NT2/D1 (cell line): ENCODE measurements at regions not wholly inside any gene's neighbourhood (a gene's known extent, or its start where the extent isn't known, plus 50 kb on each side); places are given as distances from the start of the nearest gene placed in this dataset.

ENCODE experiments used
- DNase-seq: peaks from one replicate; pipeline ENCODE4 v3.0.0-alpha.2; 2011; ENCODE audit warnings: low read depth, low spot score
- H3K27me3 ChIP-seq: 2 replicates; pipeline ENCODE4 v1.6.0; 2011; ENCODE audit warnings: mild to moderate bottlenecking; ENCODE audit not compliant: insufficient read length, insufficient read depth
- H3K36me3 ChIP-seq: 2 replicates; pipeline ENCODE4 v1.6.1; 2011; ENCODE audit warnings: mild to moderate bottlenecking, low read length, mixed read lengths; ENCODE audit not compliant: insufficient read depth, insufficient read length
- H3K4me1 ChIP-seq: 2 replicates; pipeline ENCODE4 v1.5.1; 2011; ENCODE audit not compliant: insufficient read depth, insufficient read length
- H3K4me3 ChIP-seq: 2 replicates; pipeline ENCODE4 v1.5.1; 2011; ENCODE audit warnings: low read depth; ENCODE audit not compliant: insufficient read length
- H3K9ac ChIP-seq: 2 replicates; pipeline ENCODE4 v1.6.0; 2011; ENCODE audit warnings: low read depth; ENCODE audit not compliant: insufficient read length
- H3K9me3 ChIP-seq: 2 replicates; pipeline ENCODE4 v1.5.1; 2011; ENCODE audit warnings: mild to moderate bottlenecking, low read length; ENCODE audit not compliant: insufficient read depth
- SUZ12 ChIP-seq: IDR thresholded peaks from 2 replicates; pipeline ENCODE4 v1.6.1; 2011; ENCODE audit not compliant: insufficient read length, insufficient read depth; ENCODE audit errors: extremely low read depth
- YY1 ChIP-seq: IDR thresholded peaks from 2 replicates; pipeline ENCODE4 v1.6.1; 2011; ENCODE audit not compliant: insufficient read length, insufficient read depth
- ZNF274 ChIP-seq: IDR thresholded peaks from 2 replicates; pipeline ENCODE4 v1.6.1; 2011; ENCODE audit warnings: mild to moderate bottlenecking, low read depth, low read length

DNA sequence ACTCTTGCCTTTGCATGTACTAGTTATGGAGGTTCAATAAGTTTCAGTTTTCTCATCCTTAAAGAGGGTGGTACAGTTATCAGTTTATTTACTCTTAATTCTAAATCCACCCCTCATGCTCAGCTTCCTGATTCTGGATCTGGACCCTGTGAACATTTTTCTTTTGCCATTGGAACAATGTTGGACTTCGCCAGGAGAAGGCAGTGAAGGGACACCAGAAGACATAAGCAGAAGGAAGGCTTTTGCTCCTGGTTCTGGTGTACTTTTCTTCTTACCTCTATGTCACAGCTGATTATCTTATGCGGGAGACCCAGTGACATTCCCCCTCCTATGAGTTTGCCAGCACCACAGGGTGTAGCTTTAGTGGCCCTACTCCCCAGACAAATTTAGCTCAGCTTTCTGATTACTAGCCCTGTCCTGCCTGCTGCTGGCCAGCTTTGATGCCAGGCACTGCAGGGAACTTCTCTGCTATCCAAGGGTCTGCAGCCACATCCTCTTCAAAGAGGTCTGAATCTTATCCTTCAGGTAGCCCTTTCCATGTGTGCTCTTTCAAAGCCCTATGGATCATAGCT lies 466.3 kb upstream of the EPHA3 start:
- H3K36me3 ChIP-seq: no peaks in the 10 kb centered on the region
- H3K27me3 ChIP-seq: no peaks in the 10 kb centered on the region
- no peak for DNase-seq
- no peaks in the 10 kb centered on the region for H3K9me3 ChIP-seq
- H3K9ac ChIP-seq: no peak overlapping the region
- no peak overlapping the region for H3K4me3 ChIP-seq
- no peaks in the 10 kb centered on the region for H3K4me1 ChIP-seq
- TF ChIP-seq YY1: no peak
- no peak for TF ChIP-seq SUZ12
- no peak for TF ChIP-seq ZNF274

DNA sequence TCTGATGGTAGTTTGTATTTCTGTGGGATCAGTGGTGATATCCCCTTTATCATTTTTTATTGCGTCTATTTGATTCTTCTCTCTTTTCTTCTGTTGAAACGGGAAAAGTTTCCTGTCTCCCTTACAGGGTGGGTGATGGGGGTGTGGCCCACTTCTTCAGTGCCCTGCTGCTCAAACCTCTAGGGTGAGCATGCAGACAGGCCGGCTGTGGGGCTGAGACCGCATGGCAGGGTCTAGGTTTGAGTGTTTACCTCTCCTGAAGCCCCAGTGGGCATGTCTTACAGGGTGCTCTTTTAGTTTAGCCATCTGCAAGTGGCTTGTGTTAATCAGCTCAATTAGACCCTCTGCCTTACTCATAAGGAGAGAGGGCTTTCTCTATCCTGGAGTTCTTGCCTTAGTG lies 450.0 kb upstream of the EPHA3 start:
- Histone ChIP-seq H3K9ac (no peak overlapping the region), H3K27me3 (no peaks in the 10 kb centered on the region), H3K36me3 (no peaks in the 10 kb centered on the region), H3K9me3 (no peaks in the 10 kb centered on the region), H3K4me3 (no peak overlapping the region), H3K4me1 (no peaks in the 10 kb centered on the region)
- DNase-seq: no peak
- TF ChIP-seq SUZ12 (no peak), YY1 (no peak), ZNF274 (no peak)

DNA sequence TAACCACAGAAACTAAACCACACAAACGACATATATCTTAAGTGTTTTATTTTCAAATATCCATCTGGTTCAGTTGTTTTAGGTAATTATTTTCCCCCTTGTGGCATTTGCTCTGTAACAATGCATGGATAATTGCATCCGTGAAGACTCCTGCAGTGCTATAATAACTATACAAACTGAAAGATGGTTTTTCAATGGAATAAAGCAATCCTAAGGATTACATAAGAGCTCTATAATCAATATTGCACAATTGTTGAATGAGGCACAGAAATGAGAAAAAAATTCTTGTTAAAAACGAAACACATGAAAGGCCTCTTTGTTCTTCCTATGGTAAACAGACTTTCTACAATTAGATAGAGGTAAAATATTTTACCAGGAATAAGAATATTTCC lies 446.0 kb upstream of the EPHA3 start:
- Histone ChIP-seq H3K27me3 (no peaks in the 10 kb centered on the region), H3K9ac (no peak overlapping the region), H3K9me3 (no peaks in the 10 kb centered on the region), H3K36me3 (no peaks in the 10 kb centered on the region), H3K4me3 (no peak overlapping the region), H3K4me1 (no peaks in the 10 kb centered on the region)
- DNase-seq: no peak
- TF ChIP-seq YY1 (no peak), ZNF274 (no peak), SUZ12 (no peak)

DNA sequence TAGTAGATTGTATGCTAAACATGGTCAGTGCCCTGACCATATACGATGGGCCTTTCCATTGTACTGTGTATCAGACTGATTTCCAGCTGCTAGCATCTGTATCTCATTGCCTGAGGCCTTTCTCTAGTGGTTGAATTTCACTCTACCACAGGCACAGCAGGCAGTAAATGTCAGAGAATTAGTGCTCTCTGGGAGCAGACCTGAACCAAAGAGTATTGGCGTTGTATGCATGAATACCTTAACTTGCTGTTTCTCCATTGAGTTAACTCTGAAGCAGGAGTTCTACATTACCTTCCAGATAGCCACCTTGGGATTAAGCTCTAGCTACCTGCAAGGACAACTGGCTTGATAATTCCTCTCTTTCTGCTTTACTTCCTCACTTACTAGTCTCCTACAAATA lies 439.2 kb upstream of the EPHA3 start:
- H3K36me3 ChIP-seq: no peaks in the 10 kb centered on the region
- H3K9me3 ChIP-seq: no peaks in the 10 kb centered on the region
- H3K4me3 ChIP-seq: no peak overlapping the region
- peak; percentile 3 for DNase-seq
- no peaks in the 10 kb centered on the region for H3K4me1 ChIP-seq
- H3K9ac ChIP-seq: no peak overlapping the region
- TF ChIP-seq YY1 (no peak), SUZ12 (no peak), ZNF274 (no peak)
- H3K27me3 ChIP-seq: no peaks in the 10 kb centered on the region

DNA sequence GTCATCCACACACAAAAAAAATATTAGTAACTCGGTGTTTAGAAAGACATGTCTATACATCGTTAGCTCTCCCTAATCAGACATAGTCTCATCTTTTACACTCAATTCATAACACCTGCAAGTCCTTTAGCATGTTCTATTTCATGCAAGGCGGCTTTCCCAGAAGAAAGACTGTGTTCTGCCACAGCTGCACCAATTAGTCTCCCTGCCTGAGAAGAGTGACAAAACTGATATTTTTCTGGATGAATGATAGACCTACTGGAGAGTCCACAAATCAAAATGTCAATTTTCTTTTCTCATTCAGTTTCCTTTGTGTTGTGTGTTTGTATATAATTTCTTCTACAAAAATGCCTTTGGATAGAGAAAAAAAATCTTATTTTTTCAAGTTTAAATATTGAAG lies 435.8 kb upstream of the EPHA3 start:
- Histone ChIP-seq H3K9me3 (no peaks in the 10 kb centered on the region), H3K9ac (no peak overlapping the region), H3K4me3 (no peak overlapping the region), H3K4me1 (no peaks in the 10 kb centered on the region), H3K27me3 (no peaks in the 10 kb centered on the region), H3K36me3 (no peaks in the 10 kb centered on the region)
- TF ChIP-seq SUZ12 (no peak), YY1 (no peak), ZNF274 (no peak)
- no peak for DNase-seq

DNA sequence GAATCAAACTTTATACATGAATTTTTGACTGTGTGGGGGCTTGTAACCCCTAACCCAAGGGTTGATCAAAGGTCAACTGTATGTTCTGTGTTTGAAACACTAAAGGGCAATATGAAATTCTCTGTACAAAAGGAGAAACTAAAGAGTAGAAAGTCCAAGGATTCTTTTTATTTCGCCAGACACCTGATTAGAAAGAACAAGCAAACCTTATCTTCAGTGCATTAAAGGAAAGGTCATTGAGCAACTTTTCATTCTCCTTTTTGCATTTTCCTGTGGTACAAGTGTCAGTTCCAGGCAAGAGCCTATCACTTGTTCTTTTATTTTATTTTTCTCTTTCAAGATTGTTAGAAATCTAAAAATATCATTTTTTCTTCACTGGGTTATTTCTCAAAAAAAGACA lies 430.1 kb upstream of the EPHA3 start:
- Histone ChIP-seq H3K9ac (no peak overlapping the region), H3K9me3 (no peaks in the 10 kb centered on the region), H3K4me3 (no peak overlapping the region), H3K36me3 (no peaks in the 10 kb centered on the region), H3K27me3 (no peaks in the 10 kb centered on the region), H3K4me1 (no peaks in the 10 kb centered on the region)
- DNase-seq: no peak
- TF ChIP-seq SUZ12: no peak
- TF ChIP-seq YY1: no peak
- no peak for TF ChIP-seq ZNF274

DNA sequence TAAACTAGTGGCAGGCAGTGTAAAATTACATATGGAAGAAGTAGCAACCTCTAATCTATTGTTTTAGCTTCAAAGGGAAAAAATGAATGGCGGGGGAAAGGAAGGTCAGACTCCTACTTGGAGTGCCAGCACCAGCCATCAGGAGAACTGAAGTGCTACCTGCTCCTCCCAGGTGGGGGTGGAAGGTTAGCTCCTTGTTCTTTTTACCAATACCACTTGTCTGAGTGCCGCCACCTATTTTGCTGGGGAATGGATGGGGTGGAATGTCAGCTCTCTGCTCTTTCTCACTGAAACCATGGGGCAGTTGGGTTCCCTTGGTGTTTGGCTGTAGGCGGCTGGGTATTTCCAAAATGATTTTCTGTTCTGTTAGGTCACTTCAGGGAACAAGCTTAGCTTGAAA lies 428.7 kb upstream of the EPHA3 start:
- no peaks in the 10 kb centered on the region for H3K4me1 ChIP-seq
- no peaks in the 10 kb centered on the region for H3K9me3 ChIP-seq
- no peaks in the 10 kb centered on the region for H3K36me3 ChIP-seq
- TF ChIP-seq ZNF274 (no peak), YY1 (no peak), SUZ12 (no peak)
- DNase-seq: no peak
- no peaks in the 10 kb centered on the region for H3K27me3 ChIP-seq
- H3K4me3 ChIP-seq: no peak overlapping the region
- H3K9ac ChIP-seq: no peak overlapping the region
